HG03139 (cell line): ENCODE measurements at regions not wholly inside any gene's neighbourhood (a gene's known extent, or its start where the extent isn't known, plus 50 kb on each side); places are given as distances from the start of the nearest gene placed in this dataset.

Experiments used
- ATAC-seq: cut with Tn5 transposase; IDR thresholded peaks from one replicate; pipeline ENCODE4 v1.9.1; 2021; ENCODE audit not compliant: unreplicated experiment

GRCh38 chr20:10724449-10725173, 50.8 kb upstream of the JAG1 start:
- ATAC-seq, result no peak

GRCh38 chr20:10728873-10729670, 55.3 kb upstream of the JAG1 start:
- ATAC-seq, result no peak

GRCh38 chr20:10729785-10730184, 56.0 kb upstream of the JAG1 start:
- no peak for ATAC-seq

- no peak for ATAC-seq
Measured at GRCh38 chr20:10730629-10731183, 56.9 kb upstream of the JAG1 start.

GRCh38 chr20:10731190-10731965, 57.6 kb upstream of the JAG1 start:
- no peak for ATAC-seq

GRCh38 chr20:10733122-10733521, 59.3 kb upstream of the JAG1 start:
- no peak for ATAC-seq

- ATAC-seq, result no peak
Measured at GRCh38 chr20:10735195-10735949, 61.6 kb upstream of the JAG1 start.

GRCh38 chr20:10739134-10739533, 65.3 kb upstream of the JAG1 start:
- ATAC-seq, result no peak

GRCh38 chr20:10739566-10739965, 65.8 kb upstream of the JAG1 start:
- ATAC-seq, result no peak

GRCh38 chr20:10741060-10741459, 67.3 kb upstream of the JAG1 start:
- no peak for ATAC-seq

- ATAC-seq, result no peak
Measured at GRCh38 chr20:10745790-10746189, 72.0 kb upstream of the JAG1 start.

- no peak for ATAC-seq
Measured at GRCh38 chr20:10747019-10747418, 73.2 kb upstream of the JAG1 start.

GRCh38 chr20:10749084-10749483, 75.3 kb upstream of the JAG1 start:
- no peak for ATAC-seq

- ATAC-seq, result no peak
Measured at GRCh38 chr20:10752206-10752605, 78.4 kb upstream of the JAG1 start.

- ATAC-seq, result no peak
Measured at GRCh38 chr20:10754824-10755223, 81.0 kb upstream of the JAG1 start.

GRCh38 chr20:10758446-10758845, 84.6 kb upstream of the JAG1 start:
- no peak for ATAC-seq

- no peak for ATAC-seq
Measured at GRCh38 chr20:10761232-10761631, 87.4 kb upstream of the JAG1 start.

GRCh38 chr20:10761786-10762185, 88.0 kb upstream of the JAG1 start:
- ATAC-seq, result no peak

- ATAC-seq, result no peak
Measured at GRCh38 chr20:10762216-10762615, 88.4 kb upstream of the JAG1 start.

GRCh38 chr20:10763112-10763511, 89.3 kb upstream of the JAG1 start:
- no peak for ATAC-seq

GRCh38 chr20:10769700-10770099, 95.9 kb upstream of the JAG1 start:
- ATAC-seq, result no peak
